Activated naive CD4-positive, alpha-beta T cell treated with anti-CD3 and anti-CD28 coated beads, Interleukin-2, amount 50 U/mL, for 72 hours (primary cell): ENCODE measurements at regions not wholly inside any gene's neighbourhood (a gene's known extent, or its start where the extent isn't known, plus 50 kb on each side); places are given as distances from the start of the nearest gene placed in this dataset.

ENCODE experiments used
- ATAC-seq, 2 donors: fragments of 150-1000 bp; cut with Tn5 transposase; 2 replicates each; pipeline ENCODE4 v1.10.0; 2021; ENCODE audit warnings: mild to moderate bottlenecking in 2 of 2, moderate library complexity in 2 of 2
- DNase-seq, 2 donors: peaks; one replicate each; pipeline ENCODE4 v3.0.0; 2021 to 2022; ENCODE audit warnings: low spot score in 2 of 2
- H3K27ac Mint-ChIP-seq, 2 donors: one replicate each; pipeline ENCODE4 v1.8.0; 2022; ENCODE audit warnings: mild to moderate bottlenecking in 2 of 2, mixed read lengths in 2 of 2
- H3K36me3 Mint-ChIP-seq, 2 donors: one replicate each; pipeline ENCODE4 v1.8.0; 2022; ENCODE audit warnings: mixed read lengths in 2 of 2
- H3K9me3 Mint-ChIP-seq, 2 donors: one replicate each; pipeline ENCODE4 v1.8.0; 2022; ENCODE audit warnings: mixed read lengths in 2 of 2

DNA sequence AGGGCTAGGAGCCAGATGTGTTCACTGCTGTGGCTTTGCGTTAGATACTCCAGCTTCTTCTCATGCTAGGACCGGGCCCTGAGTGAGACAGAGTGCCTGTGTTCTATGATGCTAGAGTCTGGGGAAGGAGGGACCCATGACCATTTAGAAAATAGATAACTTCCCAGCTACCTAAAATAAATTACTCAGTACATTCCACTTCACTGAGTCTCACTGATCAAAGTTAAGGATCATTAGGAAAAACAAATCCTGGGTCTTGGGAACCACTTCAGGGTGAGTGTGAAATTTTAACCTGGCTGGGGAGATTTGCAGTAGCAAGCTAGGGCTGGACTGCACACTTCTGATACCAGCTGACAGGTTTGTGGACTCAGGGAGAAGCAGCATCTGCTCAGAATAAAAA is 138.1 kb downstream of the EMX2 start:
- DNase-seq (no peak), ATAC-seq (no peak)
- Mint-ChIP-seq H3K9me3 (no peaks in the 10 kb centered on the region), H3K36me3 (no peaks in the 10 kb centered on the region), H3K27ac (no peak overlapping the region)

DNA sequence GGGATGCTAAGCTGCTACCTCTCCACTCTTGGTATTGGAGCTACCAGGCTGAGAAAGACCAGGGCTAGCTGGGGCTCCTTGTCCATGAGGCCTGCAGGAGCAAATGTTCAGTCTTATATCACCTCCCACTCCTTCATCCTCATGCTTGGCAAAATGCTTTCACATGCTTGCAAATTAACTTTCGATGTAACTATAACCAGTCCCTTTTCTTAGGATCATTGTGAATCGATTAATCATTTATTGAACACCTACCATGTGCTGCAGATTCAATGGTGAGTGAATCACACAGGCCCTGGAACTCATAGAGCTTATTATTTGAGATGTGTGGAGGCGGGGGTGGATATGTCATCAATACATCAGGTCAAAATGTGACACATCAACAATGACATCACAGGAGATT is 138.6 kb downstream of the EMX2 start:
- ATAC-seq = no peak
- Mint-ChIP-seq H3K9me3 (no peaks in the 10 kb centered on the region), H3K27ac (no peak overlapping the region), H3K36me3 (no peaks in the 10 kb centered on the region)
- no peak for DNase-seq

DNA sequence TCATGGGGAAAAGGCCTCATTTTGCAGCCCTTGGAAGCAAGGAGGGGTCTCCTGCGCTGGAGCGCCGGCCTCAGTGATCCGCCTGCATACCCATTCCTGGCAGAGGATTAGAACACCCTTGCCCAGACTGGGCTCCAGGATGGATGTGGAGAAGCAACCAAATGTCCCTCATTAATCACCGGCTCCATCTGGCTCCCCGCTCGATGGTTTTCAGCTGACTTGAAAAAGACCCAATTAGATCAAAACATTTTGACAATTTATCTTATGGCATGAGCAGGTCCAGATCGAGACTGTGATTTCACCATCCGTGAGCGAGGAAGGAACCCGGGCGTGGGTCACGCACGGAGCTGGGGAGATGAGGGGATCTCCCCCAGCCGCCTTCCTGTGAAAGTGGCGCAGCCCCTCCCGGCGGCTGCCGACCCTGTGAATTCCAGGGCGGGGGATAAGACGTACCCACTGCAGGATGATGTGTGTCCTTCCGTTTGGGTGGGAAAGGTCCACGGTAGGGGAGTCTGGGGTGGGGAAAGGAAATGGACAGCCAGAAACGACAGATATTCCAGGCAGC is 141.6 kb downstream of the EMX2 start:
- no peak for DNase-seq
- no peaks in the 10 kb centered on the region for H3K9me3 Mint-ChIP-seq
- H3K36me3 Mint-ChIP-seq = no peaks in the 10 kb centered on the region
- ATAC-seq = no peak
- no peak overlapping the region for H3K27ac Mint-ChIP-seq

DNA sequence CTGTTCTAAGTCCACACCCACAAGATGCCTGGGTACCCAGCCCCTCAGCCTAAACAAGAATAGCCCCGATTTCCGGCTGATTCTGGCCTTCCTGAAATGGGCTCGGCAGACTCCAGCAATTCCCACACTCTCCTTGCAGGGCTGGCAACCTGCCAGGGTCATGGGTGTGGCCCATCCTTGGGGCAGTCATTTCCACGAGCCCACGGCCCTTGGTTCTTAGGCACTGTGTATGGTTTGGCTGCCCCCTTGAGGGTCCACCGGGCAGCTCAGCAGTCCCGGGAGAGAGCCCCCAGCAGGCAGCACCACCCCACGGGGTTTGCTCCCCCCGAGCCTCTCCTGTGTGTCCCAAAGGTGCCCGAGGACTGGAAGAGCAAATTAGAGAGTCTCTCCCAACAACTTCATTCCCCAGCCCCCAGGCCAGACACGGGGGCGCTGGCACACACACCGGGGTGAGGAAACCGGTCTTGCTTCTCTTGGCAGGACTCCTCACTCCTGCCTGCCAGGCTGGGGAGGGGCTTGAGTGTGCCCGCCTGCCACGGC is 142.2 kb downstream of the EMX2 start:
- Mint-ChIP-seq H3K9me3 (no peaks in the 10 kb centered on the region), H3K36me3 (no peaks in the 10 kb centered on the region), H3K27ac (no peak overlapping the region)
- DNase-seq (no peak), ATAC-seq (no peak)

DNA sequence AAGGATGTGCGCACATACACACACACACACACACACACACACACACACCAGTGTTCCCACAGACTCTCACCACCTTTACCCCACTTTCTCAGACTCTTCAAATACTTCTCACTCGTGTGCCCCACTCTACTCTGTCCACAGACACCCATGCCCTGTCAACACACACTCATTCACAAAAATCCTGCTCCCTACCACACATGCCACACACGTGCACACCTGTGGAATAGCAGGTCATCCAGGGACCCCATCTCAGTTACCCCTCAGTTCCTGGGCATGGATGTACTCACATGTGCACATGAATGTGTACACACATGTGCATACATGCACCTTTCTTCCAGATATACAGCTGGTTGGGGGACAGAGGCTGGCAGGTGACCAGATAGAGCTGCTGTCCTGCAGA is 142.9 kb downstream of the EMX2 start:
- ATAC-seq (no peak), DNase-seq (no peak)
- no peaks in the 10 kb centered on the region for H3K36me3 Mint-ChIP-seq
- H3K9me3 Mint-ChIP-seq = no peaks in the 10 kb centered on the region
- H3K27ac Mint-ChIP-seq = no peak overlapping the region

DNA sequence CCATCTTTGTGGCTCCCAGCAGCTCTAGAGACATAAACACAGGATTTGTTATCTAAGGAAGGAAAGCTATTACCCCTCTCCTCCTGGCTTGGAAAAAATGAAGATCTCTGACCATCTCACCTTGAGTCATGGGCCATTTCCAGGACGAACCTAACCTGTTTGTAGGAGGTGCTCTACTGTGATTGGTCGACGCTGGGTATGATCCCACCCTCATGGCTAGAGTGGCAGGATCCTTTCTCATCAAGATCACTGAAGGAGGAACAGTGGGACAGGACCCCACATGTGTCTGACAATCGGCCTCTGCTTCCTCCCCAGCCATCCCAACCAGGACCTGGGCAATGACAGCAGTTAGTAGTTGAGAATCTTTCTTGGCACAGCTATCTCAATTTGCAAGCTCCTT is 144.1 kb downstream of the EMX2 start:
- Mint-ChIP-seq H3K27ac (no peak overlapping the region), H3K36me3 (no peaks in the 10 kb centered on the region), H3K9me3 (no peaks in the 10 kb centered on the region)
- ATAC-seq (no peak), DNase-seq (no peak)

- no peak overlapping the region for H3K27ac Mint-ChIP-seq
- DNase-seq (no peak), ATAC-seq (no peak)
- no peaks in the 10 kb centered on the region for H3K9me3 Mint-ChIP-seq
- H3K36me3 Mint-ChIP-seq = no peaks in the 10 kb centered on the region
Observed at GRCh38 chr10:117688358-117688757, 145.8 kb downstream of the EMX2 start.

GRCh38 chr10:117689566-117689965 is 147.0 kb downstream of the EMX2 start:
- no peak for ATAC-seq
- Mint-ChIP-seq H3K36me3 (no peaks in the 10 kb centered on the region), H3K27ac (no peak overlapping the region), H3K9me3 (no peaks in the 10 kb centered on the region)
- no peak for DNase-seq

DNA sequence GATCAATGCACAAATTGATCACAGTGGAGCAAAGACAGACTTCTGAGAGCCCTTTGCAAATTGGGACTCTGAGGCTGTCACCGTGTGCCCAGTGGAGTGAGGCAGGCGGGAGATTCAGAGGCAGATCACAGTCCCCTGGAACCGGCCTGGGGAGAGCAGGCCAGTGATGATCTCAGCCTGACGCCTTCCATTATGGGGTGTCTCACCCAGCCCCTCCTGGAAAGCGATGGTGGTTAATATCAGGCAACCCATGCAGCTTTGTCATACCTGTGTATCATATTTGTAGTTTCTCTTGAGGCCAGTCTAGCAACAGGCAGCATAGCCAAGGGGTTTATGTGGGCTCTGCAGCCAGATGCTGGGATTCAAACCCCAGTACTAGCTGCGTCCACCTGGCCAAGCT is 147.8 kb downstream of the EMX2 start:
- DNase-seq (no peak), ATAC-seq (no peak)
- Mint-ChIP-seq H3K9me3 (no peaks in the 10 kb centered on the region), H3K36me3 (no peaks in the 10 kb centered on the region), H3K27ac (no peak overlapping the region)

DNA sequence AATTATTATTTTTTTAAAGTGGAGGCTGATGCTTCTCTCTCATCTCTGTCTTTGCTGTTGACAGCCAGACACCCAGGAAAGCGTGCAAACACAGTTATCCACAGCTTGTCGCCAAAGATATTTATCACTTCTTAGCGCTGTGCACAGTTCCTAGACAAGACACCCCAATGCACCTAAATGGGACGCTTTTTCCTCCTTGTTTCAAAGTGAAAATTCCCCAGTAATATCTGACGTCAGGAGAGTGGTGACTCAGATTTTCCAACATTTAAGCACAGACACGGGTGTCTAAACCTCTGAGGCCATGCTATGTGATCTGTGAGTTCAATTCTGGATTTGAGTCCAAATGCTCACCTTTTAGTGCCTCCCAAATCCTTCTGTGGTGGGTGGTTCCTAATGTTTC is 151.6 kb downstream of the EMX2 start:
- ATAC-seq (no peak), DNase-seq (no peak)
- Mint-ChIP-seq H3K9me3 (no peaks in the 10 kb centered on the region), H3K36me3 (no peaks in the 10 kb centered on the region), H3K27ac (no peak overlapping the region)

- ATAC-seq (no peak), DNase-seq (no peak)
- Mint-ChIP-seq H3K9me3 (no peaks in the 10 kb centered on the region), H3K36me3 (no peaks in the 10 kb centered on the region), H3K27ac (no peak overlapping the region)
Observed at GRCh38 chr10:117697402-117697801, 154.9 kb downstream of the EMX2 start.

DNA sequence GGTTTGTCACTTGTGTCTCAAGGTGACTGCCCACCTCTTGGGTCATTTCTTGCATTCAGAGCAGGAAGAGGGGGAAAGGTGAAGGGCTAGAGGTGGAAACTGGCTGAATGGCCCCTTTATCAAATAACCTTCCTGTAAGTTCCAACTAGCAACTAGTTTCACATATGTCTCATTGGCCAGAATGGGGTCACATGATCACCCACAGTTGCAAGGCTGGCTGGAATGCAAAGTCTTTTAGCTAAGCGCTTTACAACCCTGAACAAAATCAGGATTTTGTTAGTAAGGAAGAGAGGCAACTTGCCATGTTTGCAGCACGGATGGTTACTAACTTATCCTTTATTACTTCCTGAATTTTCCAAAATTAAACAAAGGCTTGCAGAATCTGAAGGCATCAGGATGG is 156.3 kb downstream of the EMX2 start:
- no peaks in the 10 kb centered on the region for H3K9me3 Mint-ChIP-seq
- no peak for ATAC-seq
- no peak for DNase-seq
- H3K36me3 Mint-ChIP-seq = no peaks in the 10 kb centered on the region
- no peak overlapping the region for H3K27ac Mint-ChIP-seq

GRCh38 chr10:117699436-117700075 is 157.0 kb downstream of the EMX2 start:
- no peaks in the 10 kb centered on the region for H3K9me3 Mint-ChIP-seq
- ATAC-seq (no peak), DNase-seq (no peak)
- H3K27ac Mint-ChIP-seq = no peak overlapping the region
- no peaks in the 10 kb centered on the region for H3K36me3 Mint-ChIP-seq

DNA sequence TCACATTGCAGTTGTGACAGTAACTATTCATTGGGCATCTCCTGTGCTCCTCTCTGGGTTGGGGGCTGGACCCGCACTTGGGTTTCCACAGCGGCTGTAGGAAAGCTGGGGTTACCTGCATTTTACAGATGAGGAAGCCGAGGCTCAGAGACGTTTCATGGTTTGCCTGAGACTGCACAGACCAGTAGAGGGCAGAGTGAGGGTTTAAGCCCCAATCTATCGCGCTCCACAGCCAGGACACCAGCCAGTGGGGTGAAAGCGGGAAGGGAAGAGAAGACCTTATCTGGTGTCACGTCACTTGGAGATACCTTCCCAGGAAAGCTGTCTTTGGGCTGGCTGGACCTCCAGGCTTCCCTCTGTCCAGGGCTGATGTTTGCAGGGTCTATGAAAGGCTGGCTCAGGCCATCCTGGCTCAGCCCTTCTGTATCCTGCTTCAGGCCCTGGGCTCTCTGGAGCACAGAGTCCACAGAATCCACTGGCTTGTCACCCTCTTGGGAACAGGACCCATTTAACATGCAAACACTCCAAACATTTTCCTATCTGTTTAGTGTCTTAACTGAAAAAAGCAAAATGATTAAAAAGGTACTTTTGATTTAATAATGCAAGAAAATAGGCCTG is 167.7 kb downstream of the EMX2 start:
- no peak for DNase-seq
- no peak for ATAC-seq
- H3K36me3 Mint-ChIP-seq = no peaks in the 10 kb centered on the region
- peaks cover 4 to 7% of the 10 kb centered on the region in 2 donors for H3K9me3 Mint-ChIP-seq
- no peak overlapping the region for H3K27ac Mint-ChIP-seq

DNA sequence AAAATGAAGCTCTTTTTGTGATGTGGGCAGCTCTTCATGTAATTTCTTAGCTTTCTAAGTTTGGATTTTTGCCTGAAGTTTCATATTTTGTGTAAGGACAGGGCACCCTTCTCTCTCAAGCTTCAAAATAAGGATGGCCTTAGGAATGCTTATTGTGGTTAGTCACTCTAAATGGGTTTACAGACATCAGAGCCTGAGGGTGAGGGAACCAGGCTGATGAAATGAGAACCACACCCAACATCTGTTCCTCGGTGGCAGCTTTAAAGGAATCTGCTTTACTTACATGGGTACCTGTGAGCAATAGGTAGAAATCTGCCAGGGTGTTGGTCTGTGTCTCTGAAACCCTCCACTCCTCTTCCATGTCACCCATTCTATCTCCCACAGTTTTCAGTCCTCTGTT is 174.3 kb downstream of the EMX2 start:
- DNase-seq (no peak), ATAC-seq (no peak)
- Mint-ChIP-seq H3K36me3 (peaks cover 0 to 5% of the 10 kb centered on the region in 2 donors), H3K9me3 (peaks cover 0 to 5% of the 10 kb centered on the region in 2 donors), H3K27ac (no peak overlapping the region)

- ATAC-seq = no peak
- H3K36me3 Mint-ChIP-seq = peaks cover 0 to 5% of the 10 kb centered on the region in 2 donors
Observed at GRCh38 chr10:117718986-117719920, 176.7 kb downstream of the EMX2 start.

More at GRCh38 chr10:117718986-117719920, 176.7 kb downstream of the EMX2 start:
- DNase-seq = no peak
- Mint-ChIP-seq H3K9me3 (no peaks in the 10 kb centered on the region), H3K27ac (no peak overlapping the region)
